GM19324 (cell line): ENCODE measurements at regions not wholly inside any gene's neighbourhood (a gene's known extent, or its start where the extent isn't known, plus 50 kb on each side); places are given as distances from the start of the nearest gene placed in this dataset.

ENCODE experiments used
- ATAC-seq: cut with Tn5 transposase; IDR thresholded peaks from one replicate; pipeline ENCODE4 v1.9.1; 2021; ENCODE audit warnings: mild to moderate bottlenecking, moderate library complexity; ENCODE audit not compliant: unreplicated experiment, low FRiP score

DNA sequence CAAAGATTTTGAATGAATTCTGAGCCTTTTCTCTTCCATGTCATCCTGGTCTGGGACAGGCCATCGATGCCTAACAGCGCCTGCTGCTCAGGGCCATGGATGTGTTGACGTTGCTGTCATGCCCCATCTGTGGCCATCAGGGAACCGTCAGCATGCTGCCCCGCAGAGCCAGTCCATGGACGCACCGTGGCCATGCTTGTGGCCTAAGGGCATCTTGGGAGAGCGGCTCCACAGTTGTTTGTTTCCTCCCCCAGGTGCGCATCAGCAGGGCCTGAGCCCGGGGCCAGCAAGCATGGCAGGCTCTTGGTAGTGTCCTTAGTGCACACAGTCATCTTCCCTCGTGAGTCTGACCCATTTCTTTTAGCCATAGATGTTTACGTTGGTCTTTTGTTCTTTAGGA lies 142.7 kb downstream of the VAPA start:
- ATAC-seq, result no peak

DNA sequence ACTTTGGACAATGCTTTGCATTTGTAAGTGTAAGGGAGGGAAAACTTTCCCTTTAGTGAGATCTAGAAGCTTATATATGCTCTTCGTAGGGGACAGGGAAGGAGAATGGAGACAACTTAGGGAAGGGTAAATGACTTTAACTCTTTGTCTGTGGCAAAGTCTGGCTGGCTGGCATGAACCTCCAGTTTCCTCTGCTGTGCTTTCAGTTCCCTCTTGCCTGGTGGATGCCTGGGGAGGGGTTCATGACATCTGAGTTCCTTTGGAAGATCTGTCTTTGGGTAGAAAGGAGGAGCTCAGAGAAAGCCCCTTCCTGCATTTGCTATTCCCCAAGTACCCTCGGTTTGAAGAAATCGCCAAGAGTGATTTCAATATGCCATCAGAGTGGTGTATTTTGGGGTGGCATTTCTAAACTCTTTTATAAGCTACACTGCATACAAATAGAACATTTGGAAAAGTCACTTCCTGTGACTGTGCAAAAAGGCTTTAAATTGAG lies 143.6 kb downstream of the VAPA start:
- ATAC-seq, result no peak

DNA sequence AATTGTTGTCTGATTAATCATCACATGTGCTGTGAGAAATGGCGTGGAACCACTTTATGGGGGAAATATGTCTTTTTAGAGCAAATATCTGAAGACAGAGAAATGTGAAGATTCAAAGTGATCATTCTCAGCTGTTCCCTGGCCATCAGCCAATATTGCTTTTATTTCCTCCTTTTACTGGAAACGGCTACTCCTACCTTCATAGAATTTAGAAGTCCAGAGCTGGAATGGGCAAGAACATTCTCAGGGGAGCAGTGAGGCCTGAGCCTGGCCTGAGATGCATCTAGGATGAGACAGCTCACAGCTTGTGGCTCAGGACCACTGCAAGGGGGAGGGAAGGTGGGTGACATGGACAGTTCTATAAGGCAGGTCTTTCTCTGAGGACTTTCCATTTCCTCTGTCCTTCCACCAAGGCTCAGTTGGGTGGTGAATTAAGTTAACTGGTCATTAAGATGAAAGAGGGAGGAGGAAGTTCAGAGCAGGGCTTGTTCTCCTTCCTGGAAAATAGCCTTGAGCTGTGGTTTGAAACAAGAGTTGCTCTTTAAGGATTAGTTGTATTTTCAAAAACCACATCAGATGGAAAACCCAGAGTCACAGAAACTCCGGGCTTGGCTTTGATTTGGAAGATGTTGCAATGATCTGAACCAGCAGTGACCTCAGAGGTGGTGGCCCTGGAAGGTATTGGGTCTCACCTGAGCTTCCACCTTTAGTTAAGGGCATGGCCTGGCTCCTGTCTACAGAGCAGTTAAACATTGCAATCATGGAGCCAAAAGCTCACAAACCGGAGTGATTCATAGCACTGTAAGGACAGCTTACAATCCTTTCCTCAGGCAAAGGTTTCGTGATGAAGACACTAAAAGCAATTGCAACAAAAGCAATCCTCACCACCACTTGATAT lies 144.3 kb downstream of the VAPA start:
- no peak for ATAC-seq

DNA sequence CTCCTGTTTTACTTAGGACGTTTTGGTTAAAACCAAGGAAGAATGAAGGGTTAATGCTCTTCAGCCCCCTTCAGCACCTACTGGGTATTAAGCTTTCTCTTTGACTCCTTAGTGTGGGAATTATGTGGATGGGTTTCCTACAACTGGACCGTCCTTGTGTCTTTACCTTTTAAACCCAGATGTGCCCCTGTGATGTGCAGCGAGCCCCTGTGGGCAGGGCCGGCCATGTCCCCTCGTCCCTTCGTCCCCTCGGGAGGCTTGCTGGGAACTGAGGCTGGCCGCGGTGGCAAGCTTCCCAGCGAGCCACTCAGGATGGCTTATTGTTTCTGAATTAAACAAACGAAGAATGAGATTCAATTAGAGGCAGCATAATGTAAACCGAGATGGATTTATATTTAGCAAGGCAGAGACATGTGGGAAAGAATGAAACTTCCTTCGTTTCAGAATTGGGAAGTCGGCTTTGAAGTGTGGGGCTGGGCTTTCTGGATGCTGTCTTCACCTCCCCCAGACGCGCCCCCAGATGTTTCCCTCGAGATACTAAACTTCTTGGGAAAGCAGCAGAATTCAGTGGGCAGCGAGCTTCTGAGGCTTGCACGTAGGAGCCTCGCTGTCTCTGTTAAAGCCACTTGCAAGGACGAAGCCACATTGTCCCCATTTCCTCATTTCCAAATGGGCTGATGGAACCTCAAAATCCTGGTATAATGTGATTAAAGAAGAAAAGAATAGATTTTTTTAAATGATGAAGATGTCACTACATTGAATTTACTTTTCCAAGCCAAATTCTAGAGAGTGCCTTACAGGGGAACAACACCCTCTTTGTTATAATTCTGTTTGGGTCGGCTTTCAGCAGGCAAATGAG lies 146.0 kb downstream of the VAPA start:
- ATAC-seq, result no peak

DNA sequence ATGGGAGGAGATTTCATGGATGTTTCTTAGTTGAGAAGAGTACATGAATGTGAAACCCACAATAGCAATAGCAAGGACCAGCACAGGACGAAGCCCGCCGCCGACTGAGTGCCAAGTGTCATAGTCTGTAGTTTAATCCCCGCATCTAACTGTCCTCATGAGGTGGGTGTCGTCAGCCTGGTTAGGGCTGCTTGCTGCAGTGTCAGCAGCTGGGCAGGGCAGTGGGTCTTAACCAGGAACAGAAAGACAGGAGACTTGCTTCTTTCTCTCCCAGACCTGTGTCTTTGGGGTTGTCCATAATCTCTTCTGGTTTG lies 146.6 kb downstream of the VAPA start:
- no peak for ATAC-seq

DNA sequence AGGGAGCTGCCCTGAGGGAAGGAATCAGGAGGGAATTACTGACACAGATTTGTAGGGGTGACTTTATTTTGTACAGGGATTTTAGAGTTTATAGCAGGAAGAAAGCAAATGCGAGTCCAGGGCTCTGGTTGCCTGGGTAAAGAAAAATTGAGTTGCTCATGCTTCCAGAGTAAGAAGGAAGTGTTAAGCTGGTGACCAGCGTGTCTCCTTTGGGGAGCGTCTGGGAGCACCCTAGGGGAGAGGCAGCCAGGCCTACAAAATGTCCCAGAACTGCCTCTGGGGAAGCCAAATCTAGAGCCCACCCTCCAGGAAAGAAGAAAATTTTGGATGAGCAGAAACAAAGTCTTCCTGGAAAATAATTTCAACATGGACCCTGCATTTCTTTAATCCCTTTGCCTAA lies 147.0 kb downstream of the VAPA start:
- no peak for ATAC-seq

DNA sequence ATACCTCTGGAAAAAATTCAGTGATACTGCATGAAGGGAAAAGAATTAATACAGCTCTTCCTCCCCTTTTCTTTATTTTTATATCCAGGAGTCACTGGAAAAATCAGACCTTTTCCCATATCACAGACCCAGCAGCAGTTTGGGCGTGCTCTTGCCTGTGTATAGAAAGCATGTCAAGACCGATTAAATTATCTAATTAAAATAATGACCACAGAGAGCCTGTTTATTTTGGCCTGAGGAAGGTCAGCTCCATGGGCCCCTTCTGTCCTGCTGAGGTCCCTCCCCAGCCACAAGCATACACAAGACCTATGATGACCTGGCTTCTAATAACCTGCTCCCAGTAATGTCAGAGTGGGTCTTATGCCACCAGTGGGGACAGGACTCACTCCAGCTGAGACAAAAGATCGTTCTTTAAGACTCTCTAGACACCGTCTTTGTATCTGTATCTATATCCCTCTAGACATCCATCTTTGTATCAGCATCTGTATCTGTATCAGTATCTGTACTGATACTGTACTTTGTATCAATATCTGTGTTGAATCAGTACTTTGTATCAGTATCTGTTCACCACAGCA lies 147.8 kb downstream of the VAPA start:
- no peak for ATAC-seq

DNA sequence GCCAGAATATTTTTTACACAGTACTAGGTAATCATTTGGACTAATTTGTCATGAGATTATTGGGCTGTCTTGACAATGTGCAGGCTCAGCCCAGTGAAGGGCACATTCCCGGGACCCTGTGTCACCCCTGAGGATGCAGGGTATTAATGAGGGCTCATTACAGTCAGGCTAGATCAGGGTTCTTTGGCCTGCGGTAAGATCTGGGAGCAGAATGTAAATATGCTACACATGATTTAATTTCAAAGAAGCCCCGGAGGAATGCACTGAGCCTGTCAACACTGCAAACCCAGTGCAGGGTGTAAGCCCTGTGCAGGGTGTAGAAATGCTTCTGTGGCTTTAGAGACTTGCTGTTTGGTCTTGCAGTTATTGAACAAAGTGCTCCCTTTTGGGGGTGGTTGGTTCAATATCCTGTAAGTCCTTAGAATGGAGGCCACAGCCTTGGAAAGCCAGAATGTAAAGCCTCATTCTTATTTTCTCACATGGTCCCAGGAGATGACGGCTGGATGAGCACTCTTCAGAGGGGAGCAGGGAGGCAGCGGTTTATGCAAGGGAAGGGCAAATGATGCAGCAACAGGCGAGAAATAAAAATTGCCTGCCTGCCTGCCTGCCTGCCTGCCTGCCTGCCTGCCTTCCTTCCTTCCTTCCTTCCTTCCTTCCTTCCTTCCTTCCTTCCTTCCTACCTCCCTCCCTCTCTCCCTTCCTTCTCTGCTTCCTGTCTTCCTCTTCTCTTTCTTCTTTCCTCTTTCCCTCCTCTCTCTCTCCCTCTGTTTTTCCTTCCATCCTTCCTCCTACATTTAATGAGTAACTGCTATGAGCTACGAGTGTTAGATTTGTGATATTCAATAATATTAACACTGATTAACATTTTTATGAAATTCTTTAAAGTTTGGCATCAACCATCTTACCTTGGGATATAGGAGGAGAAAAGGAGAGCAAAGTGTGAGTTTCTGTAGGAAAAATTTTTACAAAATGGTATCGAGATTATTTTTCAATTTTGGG lies 148.8 kb downstream of the VAPA start:
- no peak for ATAC-seq

DNA sequence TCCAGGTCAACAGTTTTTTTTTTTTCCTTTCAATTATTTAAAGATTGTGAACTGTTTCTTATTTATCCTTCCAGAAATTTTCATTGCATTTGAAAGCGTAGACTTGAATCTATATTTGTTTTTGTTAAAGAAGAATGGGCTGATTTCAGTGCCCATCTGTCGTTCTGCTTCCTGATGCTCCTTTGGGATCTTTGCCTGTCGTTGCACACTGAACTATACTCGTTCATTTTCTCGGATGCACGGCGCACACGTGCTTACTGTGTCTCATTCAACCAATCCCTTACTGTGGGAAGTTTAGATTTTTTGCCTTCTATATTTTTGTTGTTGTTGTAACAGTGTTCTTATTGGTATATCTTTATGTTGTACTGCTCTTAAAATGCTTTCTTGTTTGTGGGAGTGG lies 149.7 kb downstream of the VAPA start:
- no peak for ATAC-seq

DNA sequence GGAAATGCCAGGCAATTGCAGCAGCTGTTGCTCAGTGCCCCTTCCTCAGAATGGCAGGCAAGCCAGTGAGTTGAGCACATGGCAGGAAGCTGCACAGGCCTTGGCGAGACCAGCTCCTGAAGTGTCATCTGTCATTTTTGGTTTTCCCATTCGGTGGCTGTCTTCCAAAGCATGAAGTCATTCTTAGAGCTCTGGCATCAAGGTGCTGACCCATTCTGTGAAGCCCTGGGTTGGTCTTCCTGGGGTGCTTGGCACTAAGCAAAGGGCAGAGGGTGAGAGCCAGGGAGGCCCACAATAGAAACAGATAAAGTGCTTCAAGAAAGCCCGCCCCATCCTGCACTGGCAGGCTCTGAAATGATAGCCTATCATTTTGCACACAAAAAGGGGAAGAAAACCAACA lies 150.5 kb downstream of the VAPA start:
- no peak for ATAC-seq

DNA sequence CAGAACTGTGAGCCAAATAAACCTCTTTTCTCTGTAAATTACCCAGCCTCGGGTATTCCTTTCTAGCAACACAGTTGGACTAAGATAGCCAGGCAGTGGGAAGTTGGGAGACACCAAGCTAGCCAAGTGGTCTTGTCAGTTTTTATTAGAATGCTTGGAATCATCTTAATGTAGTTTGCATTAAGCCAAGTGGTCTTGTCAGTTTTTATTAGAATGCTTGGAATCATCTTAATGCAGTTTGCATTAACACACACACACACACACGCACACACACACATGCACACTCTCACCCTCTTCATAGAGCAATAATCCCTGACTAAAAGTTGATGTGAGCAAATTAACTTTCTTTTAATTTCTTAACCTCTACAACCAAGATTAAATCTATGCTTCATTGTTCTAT lies 151.5 kb downstream of the VAPA start:
- ATAC-seq, result no peak

DNA sequence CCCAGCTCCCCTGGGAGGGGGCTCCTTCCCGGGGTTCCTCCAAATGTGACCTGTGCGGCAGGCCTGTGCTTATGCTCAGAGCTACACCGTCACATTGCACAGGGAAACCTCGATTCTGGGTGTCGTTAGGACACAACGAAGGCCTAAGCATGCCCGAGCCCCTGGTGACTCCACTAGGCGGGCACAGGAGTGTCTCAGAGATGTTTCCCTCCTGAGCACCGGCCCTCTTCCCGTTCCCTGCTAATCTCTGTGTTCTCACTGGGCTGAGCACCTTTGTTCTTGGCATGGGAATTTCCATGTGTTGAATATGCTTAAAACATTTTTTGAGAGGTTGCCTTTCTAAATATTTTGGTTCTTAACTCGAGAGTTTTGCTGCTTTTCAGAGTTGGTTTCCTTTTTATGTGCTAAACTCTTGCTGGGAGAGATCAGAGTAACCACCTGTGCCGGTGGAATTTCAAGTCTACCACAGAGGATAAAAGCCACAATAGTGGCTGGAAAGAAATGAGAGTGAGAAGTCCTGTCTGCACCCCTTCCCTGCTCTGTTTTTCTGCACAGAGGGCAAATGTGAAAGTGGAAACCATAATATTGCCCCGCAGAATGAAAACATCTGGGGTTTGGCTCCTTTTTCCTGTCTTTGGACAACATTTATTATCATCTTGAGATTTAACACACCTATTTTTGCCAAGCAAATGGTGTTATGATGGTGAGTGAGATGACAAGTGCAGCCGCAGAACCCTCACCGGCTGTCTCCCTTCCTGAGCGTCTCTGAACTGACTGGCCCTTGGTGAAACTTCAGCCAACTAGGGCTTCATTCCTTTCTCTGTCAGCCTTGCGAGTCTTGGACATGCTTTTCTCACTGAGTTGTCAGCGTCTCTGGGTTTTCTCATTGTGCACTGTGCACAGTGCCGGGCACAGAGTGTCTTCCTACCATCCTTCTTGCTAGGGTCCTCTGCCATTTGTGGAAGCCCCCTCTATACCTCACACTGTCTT lies 154.1 kb downstream of the VAPA start:
- ATAC-seq, result no peak

DNA sequence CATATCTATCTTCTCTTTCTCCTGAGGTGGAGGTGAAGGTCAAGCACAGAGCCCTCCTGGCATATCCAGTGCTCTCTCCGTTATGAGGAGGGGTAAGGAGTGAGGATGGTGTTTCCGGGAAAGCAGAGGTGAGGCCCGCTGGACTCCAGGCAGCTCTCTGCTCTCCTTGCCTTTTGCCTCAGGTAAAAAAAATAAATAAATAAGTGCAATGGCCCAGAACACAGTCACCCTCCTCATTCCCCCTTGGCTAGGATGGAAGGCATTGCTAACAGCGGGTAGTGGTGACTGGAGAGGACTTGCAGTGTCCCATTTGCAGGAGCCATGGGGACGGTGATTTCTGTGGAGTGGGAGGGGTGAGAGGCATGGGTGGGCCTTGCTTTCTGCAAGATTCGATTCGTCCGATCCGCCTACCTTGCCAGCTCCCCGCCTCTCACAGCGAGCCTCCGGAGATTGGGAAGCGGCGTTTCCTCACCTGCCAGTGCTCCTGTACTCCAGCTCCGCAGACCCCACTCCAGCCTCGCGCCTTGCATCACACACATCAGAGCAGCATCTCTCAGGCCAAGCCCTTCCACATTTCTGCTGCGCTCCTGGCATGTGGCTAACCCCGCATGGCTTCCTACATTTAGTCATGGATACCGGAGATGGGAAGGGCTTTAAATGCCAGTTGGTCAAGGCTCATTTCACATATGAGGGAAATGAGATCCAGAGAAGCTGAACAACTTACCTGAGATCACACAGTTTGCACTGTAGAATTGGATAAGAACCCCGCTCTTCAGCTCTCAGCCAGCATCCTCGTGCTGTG lies 155.2 kb downstream of the VAPA start:
- no peak for ATAC-seq

DNA sequence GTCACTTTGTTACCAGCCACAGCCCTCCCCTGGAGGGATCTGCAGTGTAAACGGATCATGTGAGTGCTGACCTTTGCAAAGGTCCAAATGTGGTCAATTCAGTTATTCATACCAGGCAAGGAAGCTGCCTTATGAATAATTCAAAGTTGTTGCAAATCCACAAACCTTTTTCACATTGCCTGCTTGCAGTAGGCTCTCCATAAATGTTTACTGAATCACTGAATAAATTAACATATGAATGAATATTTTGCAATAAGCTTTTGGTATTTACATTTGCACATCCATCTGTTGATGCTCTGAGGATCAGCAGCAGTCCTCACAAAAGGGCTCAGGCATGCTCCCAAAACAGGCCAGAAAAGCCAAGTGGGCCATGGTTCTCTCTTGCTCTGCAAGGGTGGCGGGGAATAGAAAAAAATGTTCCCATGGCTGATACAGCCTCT lies 156.8 kb downstream of the VAPA start:
- no peak for ATAC-seq

DNA sequence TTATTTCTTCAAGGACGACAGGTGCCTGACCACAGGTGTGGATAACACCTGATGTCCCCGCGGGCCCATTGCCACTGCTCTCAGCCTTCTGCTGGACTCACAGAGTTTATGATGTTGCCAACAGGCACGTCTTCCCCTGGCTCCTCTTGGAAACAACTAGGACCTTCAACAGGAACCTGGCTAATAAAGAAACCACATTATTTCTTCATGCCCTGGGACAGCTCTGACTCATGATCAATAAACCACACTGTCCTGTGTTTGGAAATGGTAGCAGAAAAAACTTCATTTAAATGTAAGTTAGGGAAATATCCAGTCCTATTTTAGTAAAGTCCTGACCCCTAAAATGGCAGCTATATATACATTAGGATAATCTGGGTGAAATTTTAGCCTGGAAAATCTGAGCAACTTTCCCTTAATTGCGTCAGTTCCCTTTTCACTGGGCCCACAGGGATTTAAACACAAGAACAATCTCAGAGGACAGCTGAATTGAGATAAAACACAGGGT lies 158.9 kb downstream of the VAPA start:
- ATAC-seq, result no peak

DNA sequence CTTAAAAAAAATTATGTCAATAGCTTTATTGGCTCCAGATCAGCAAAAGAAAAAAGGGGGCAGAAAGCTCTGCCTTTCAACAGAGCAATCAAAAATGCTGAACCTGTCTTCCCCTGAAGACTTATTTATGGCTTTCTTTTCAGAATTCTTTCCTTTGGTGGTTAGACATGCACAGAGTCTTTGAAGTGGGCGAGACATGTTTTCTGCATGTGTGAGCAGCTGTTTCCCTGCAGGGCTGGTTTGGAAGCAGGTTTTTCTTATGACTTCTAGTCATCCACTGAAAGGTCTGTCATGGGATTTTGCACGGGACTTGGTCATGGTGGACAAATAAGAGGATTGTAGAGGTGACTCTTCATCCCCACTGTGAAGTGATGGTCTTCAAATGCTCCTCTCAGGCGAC lies 160.3 kb downstream of the VAPA start:
- ATAC-seq, result no peak

DNA sequence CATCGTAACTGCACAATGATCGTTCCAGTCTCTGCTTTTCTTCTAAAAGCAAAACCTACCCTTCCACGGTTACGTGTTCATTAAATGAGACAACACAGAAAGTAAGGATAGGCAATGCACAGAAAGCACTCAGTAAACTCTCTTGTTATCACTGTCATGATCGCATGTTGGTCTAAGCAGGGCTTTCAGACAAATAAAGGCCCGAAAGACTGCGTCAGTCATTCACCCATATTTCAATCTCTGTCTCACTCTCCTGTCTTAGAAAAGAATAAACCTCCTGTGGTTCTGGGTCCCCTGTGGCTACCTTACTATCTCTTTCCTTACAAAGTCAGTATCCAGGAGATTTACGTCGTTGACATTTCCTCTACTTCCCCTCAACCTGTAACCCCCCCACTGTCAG lies 160.9 kb downstream of the VAPA start:
- no peak for ATAC-seq

DNA sequence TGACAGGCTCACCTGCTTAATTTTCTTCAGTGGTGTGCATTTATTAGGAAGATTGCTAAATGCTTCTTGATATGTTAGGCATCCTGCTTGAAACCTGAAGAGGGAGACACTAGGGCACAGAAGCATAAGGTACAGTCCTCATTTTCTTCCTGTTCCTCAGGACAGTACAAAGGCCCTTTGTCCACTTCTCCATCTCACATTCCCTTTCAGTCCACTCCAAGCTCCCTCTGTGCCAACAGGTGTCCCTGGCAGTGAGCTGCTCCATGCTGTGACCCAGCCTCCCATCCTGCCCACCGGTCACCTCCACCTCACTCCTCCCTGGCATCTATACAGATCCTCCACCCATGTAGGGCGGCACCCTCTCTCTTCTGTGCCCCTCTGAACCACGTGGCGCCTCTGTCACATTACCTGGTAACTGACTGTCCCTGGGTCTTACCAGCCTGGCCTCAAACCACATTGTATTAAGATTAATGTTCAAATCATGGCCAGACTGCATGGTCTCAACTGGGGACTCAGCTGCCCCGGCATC lies 162.8 kb downstream of the VAPA start:
- ATAC-seq, result no peak
